PC-9 (cell line): ENCODE measurements at regions not wholly inside any gene's neighbourhood (a gene's known extent, or its start where the extent isn't known, plus 50 kb on each side); places are given as distances from the start of the nearest gene placed in this dataset.

Experiments
- BruUV-seq: library from RNA; stranded (reverse); fragments of 400-500 nt; replicated peaks from 2 replicates; lab custom pipeline; 2021; lab: Mats Ljungman, UMichigan
- CTCF ChIA-PET: fragments of 300-600 bp; sonication (Branson Sonifier 250); formaldehyde crosslinking; loops from one replicate; lab custom pipeline; 2022; ENCODE audit warnings: antibody characterized with exemption; lab: Charles Lee
- POLR2A ChIA-PET: fragments of 300-600 bp; sonication (Branson Sonifier 250); formaldehyde crosslinking; loops from one replicate; lab custom pipeline; 2022; ENCODE audit warnings: antibody characterized with exemption; ENCODE audit not compliant: unreplicated experiment; lab: Charles Lee
- DNase-seq, 2 experiments: peaks; one replicate each; pipeline versions ENCODE4 v3.0.0 to v3.0.0-alpha.2; 2015 to 2022; ENCODE audit warnings: mixed read lengths in 1 of 2
- H2AFZ ChIP-seq: fragments of 200-600 bp; sonication (generic); 2 replicates; pipeline ENCODE4 v1.8.1; 2017; ENCODE audit warnings: antibody characterized with exemption
- H3F3A ChIP-seq: fragments of 200-600 bp; sonication (generic); 2 replicates; pipeline ENCODE4 v1.8.1; 2017; ENCODE audit warnings: antibody characterized with exemption, mild to moderate bottlenecking, low read depth; ENCODE audit not compliant: insufficient read depth
- H3K27ac ChIP-seq: fragments of 200-600 bp; sonication (generic); 2 replicates; pipeline ENCODE4 v1.6.1; 2016; ENCODE audit warnings: mixed run types
- H3K27me3 ChIP-seq: fragments of 200-600 bp; sonication (generic); 2 replicates; pipeline ENCODE4 v1.6.1; 2016; ENCODE audit warnings: low read depth, mixed run types; ENCODE audit not compliant: insufficient read depth
- H3K36me3 ChIP-seq: fragments of 200-600 bp; sonication (generic); 2 replicates; pipeline ENCODE4 v1.6.1; 2016; ENCODE audit warnings: low read depth, mixed run types
- H3K4me1 ChIP-seq: fragments of 200-600 bp; sonication (generic); replicated peaks from 2 replicates; pipeline ENCODE4 v1.6.1; 2016; ENCODE audit warnings: mixed run types; ENCODE audit not compliant: insufficient read depth
- H3K4me2 ChIP-seq: fragments of 200-600 bp; sonication (generic); 2 replicates; pipeline ENCODE4 v1.6.1; 2017; ENCODE audit warnings: mixed run types
- H3K4me3 ChIP-seq: fragments of 200-600 bp; sonication (generic); 2 replicates; pipeline ENCODE4 v1.6.1; 2016; ENCODE audit warnings: mixed run types
- H3K79me2 ChIP-seq: fragments of 200-600 bp; sonication (generic); 2 replicates; pipeline ENCODE4 v1.6.1; 2017; ENCODE audit warnings: low read depth, mixed run types
- H3K9me2 ChIP-seq: fragments of 200-600 bp; sonication (generic); 2 replicates; pipeline ENCODE4 v1.8.1; 2017; ENCODE audit warnings: mild to moderate bottlenecking; ENCODE audit not compliant: insufficient read depth
- H3K9me3 ChIP-seq: fragments of 200-600 bp; sonication (generic); 2 replicates; pipeline ENCODE4 v1.8.1; 2016; ENCODE audit warnings: low read depth; ENCODE audit not compliant: insufficient read depth
- H4K20me1 ChIP-seq: fragments of 200-600 bp; sonication (generic); 2 replicates; pipeline ENCODE4 v1.8.1; 2017; ENCODE audit not compliant: insufficient read depth
- CTCF ChIP-seq: fragments of 200-600 bp; sonication (generic); conservative IDR thresholded peaks from 2 replicates; pipeline ENCODE4 v1.6.1; 2017; ENCODE audit warnings: mixed run types, antibody characterized with exemption, mild to moderate bottlenecking, moderate library complexity
- EZH2 ChIP-seq: fragments of 200-600 bp; sonication (generic); IDR thresholded peaks from 2 replicates; pipeline ENCODE4 v1.8.0; 2017; ENCODE audit warnings: antibody characterized with exemption, low read depth
- intact Hi-C: fragments of 100-400 bp; cut with micrococcal nuclease; formaldehyde crosslinking; loops from one replicate; pipeline ENCODE4 v1.10.0; 2022; ENCODE audit not compliant: unreplicated experiment

DNA sequence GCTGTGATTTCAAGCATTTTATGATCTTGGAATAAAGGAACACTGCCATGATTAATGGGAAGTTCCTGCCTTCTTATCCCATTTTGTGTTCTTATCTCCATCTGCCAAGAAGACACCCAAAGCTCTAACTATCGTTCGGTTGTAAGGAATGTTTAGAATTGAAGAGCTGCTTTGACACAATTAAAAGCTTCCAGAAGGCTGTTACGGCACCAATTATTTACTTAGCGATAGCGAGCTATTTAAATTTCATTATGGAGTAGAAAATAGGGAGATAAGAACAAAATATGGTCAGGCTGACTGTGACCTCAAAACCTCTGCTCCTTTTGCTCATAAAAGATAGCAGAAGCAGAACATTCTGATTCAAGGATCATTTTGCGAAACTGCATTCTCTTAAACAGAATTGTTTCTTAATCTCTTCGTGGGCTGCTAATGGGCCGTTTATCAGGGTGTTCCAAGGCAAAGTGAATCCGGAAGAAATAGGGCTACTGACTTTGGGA lies 101.6 kb downstream of the SLC4A3 start:
- Histone ChIP-seq H3F3A (no peaks in the 10 kb centered on the region), H3K4me2 (no peak overlapping the region), H3K27me3 (no peaks in the 10 kb centered on the region), H3K9me3 (no peaks in the 10 kb centered on the region), H3K36me3 (no peaks in the 10 kb centered on the region), H2AFZ (no peak overlapping the region), H3K79me2 (no peaks in the 10 kb centered on the region), H3K27ac (no peak overlapping the region), H3K4me1 (no peaks in the 10 kb centered on the region), H4K20me1 (no peaks in the 10 kb centered on the region), H3K4me3 (no peak overlapping the region), H3K9me2 (no peaks in the 10 kb centered on the region)
- BruUV-seq, result no TSS peak
- intact Hi-C loops, result no loop called here
- DNase-seq, result no peak
- ChIA-PET POLR2A (no interaction called here), CTCF (no interaction called here)
- no peak for TF ChIP-seq CTCF
- TF ChIP-seq EZH2, result no peak

DNA sequence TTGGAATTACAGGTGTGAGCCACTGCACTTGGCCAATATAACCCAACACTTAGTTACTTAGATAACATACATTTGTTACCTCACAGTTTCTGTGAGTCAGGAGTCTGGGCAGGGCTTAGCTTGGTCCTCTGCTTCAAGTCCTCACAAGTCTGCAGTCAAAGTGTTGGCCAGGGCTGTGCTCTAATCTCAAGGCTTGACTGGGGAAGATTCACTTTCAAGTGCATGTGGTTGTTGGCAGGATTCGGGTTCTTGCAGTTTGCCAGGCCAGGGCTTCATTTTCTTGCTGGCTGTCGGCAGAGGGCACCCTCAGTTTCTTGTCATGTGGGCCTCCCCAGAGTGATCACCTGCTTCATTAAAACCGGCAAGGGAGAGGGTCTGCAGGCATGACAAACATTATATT lies 103.7 kb downstream of the SLC4A3 start:
- no peaks in the 10 kb centered on the region for H3K9me2 ChIP-seq
- BruUV-seq, result no TSS peak
- H2AFZ ChIP-seq, result no peak overlapping the region
- H4K20me1 ChIP-seq, result no peaks in the 10 kb centered on the region
- no peaks in the 10 kb centered on the region for H3K27me3 ChIP-seq
- no peak for TF ChIP-seq CTCF
- TF ChIP-seq EZH2, result no peak
- DNase-seq, result no peak
- no peaks in the 10 kb centered on the region for H3F3A ChIP-seq
- no peak overlapping the region for H3K4me2 ChIP-seq
- ChIA-PET CTCF (interaction anchor here (0.6 kb wide), 1 partner anchor 1307 kb away, joined by 3 read pairs; no protein-coding TSS in a partner anchor), POLR2A (interaction anchor here (0.6 kb wide), 1 partner anchor 336 kb away, joined by 5 read pairs; no protein-coding TSS in a partner anchor)
- no peaks in the 10 kb centered on the region for H3K79me2 ChIP-seq
- no peak overlapping the region for H3K4me3 ChIP-seq
- intact Hi-C loops, result loop anchor here (10.0 kb wide), 1 partner anchor 934 kb away; no protein-coding TSS in a partner anchor
- no peaks in the 10 kb centered on the region for H3K36me3 ChIP-seq
- no peak overlapping the region for H3K27ac ChIP-seq
- no peaks in the 10 kb centered on the region for H3K4me1 ChIP-seq
- no peaks in the 10 kb centered on the region for H3K9me3 ChIP-seq

DNA sequence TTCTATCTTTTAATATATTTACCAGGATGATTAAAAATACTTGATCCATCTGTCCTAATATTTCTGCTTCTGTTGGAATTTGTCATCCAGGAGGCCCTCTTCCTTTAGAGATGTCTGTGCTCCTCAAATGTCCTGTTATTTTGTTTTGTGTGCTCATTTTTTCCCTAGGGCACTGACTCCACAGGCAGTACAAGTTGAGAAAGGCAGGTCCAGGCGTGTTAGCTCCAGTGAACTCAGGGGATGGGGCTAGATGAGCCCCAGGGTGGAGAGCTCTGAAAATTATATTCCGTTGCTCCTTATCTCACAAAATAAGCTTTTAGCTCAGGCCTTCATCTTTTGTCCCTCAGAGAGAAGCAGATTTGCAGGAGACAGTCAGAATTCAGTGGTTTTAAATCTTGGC lies 105.7 kb downstream of the SLC4A3 start:
- TF ChIP-seq EZH2 (no peak), CTCF (no peak)
- POLR2A ChIA-PET, result no interaction called here
- H3K27me3 ChIP-seq, result no peaks in the 10 kb centered on the region
- H2AFZ ChIP-seq, result no peak overlapping the region
- no peaks in the 10 kb centered on the region for H3K36me3 ChIP-seq
- BruUV-seq, result no TSS peak
- no peaks in the 10 kb centered on the region for H3K4me1 ChIP-seq
- H3K4me2 ChIP-seq, result no peak overlapping the region
- H3K9me3 ChIP-seq, result no peaks in the 10 kb centered on the region
- H3F3A ChIP-seq, result no peaks in the 10 kb centered on the region
- no peak overlapping the region for H3K27ac ChIP-seq
- no peak for DNase-seq
- intact Hi-C loops, result loop anchor here (10.0 kb wide), 1 partner anchor 932 kb away; no protein-coding TSS in a partner anchor
- no peaks in the 10 kb centered on the region for H3K79me2 ChIP-seq
- H3K4me3 ChIP-seq, result no peak overlapping the region
- H4K20me1 ChIP-seq, result no peaks in the 10 kb centered on the region
- H3K9me2 ChIP-seq, result no peaks in the 10 kb centered on the region
- CTCF ChIA-PET, result no interaction called here
